AG09309 (cell line): ENCODE measurements at regions not wholly inside any gene's neighbourhood (a gene's known extent, or its start where the extent isn't known, plus 50 kb on each side); places are given as distances from the start of the nearest gene placed in this dataset.
"Not testable (repeated sequence)": the region's sequence is repeated elsewhere in the genome, so short reads cannot be mapped to it uniquely, and the experiment has no call there.

ENCODE experiments used
- DNase-seq: peaks from one replicate; pipeline ENCODE4 v3.0.0-alpha.2; 2010; ENCODE audit warnings: low read depth
- H3K4me3 ChIP-seq: 2 replicates; pipeline ENCODE4 v1.5.1; 2011; ENCODE audit warnings: mild to moderate bottlenecking, low read depth, low read length, moderate library complexity; ENCODE audit not compliant: control insufficient read depth
- CTCF ChIP-seq: IDR thresholded peaks from 2 replicates; pipeline ENCODE4 v1.5.1; 2011; ENCODE audit warnings: mild to moderate bottlenecking, low read depth, low read length, inconsistent platforms; ENCODE audit not compliant: insufficient read depth, control insufficient read depth; ENCODE audit errors: missing control alignments

- no peak for DNase-seq
Measured at GRCh38 chr4:174010547-174010946, 272.9 kb downstream of the FBXO8 start.

GRCh38 chr4:174009686-174010451, 273.6 kb downstream of the FBXO8 start:
- no peak for TF ChIP-seq CTCF
- DNase-seq = no peak
- no peak overlapping the region for H3K4me3 ChIP-seq

More at GRCh38 chr4:174010547-174010946, 272.9 kb downstream of the FBXO8 start:
- no peak overlapping the region for H3K4me3 ChIP-seq
- no peak for TF ChIP-seq CTCF

- no peak for DNase-seq
- no peak overlapping the region for H3K4me3 ChIP-seq
- no peak for TF ChIP-seq CTCF
Measured at GRCh38 chr4:174005422-174005821, 278.0 kb downstream of the FBXO8 start.

GRCh38 chr4:173998471-173999144, 284.9 kb downstream of the FBXO8 start:
- no peak for DNase-seq
- H3K4me3 ChIP-seq = no peak overlapping the region
- TF ChIP-seq CTCF = no peak

GRCh38 chr4:173995779-173996178, 287.7 kb downstream of the FBXO8 start:
- not testable (repeated sequence) for DNase-seq, H3K4me3 ChIP-seq

- DNase-seq = no peak
- no peak for TF ChIP-seq CTCF
- H3K4me3 ChIP-seq = no peak overlapping the region
Measured at GRCh38 chr4:173991814-173992213, 291.7 kb downstream of the FBXO8 start.

- DNase-seq = no peak
- no peak for TF ChIP-seq CTCF
- H3K4me3 ChIP-seq = no peak overlapping the region
Measured at GRCh38 chr4:173991316-173991715, 292.2 kb downstream of the FBXO8 start.
